NT2/D1 (cell line): ENCODE measurements at regions not wholly inside any gene's neighbourhood (a gene's known extent, or its start where the extent isn't known, plus 50 kb on each side); places are given as distances from the start of the nearest gene placed in this dataset.
A peak's percentile ranks its signal among the peaks of the same experiment; 100 is the strongest.

Experiments used
- DNase-seq: peaks from one replicate; pipeline ENCODE4 v3.0.0-alpha.2; 2011; ENCODE audit warnings: low read depth, low spot score
- H3K27me3 ChIP-seq: 2 replicates; pipeline ENCODE4 v1.6.0; 2011; ENCODE audit warnings: mild to moderate bottlenecking; ENCODE audit not compliant: insufficient read length, insufficient read depth
- H3K36me3 ChIP-seq: 2 replicates; pipeline ENCODE4 v1.6.1; 2011; ENCODE audit warnings: mild to moderate bottlenecking, low read length, mixed read lengths; ENCODE audit not compliant: insufficient read depth, insufficient read length
- H3K4me1 ChIP-seq: 2 replicates; pipeline ENCODE4 v1.5.1; 2011; ENCODE audit not compliant: insufficient read depth, insufficient read length
- H3K4me3 ChIP-seq: 2 replicates; pipeline ENCODE4 v1.5.1; 2011; ENCODE audit warnings: low read depth; ENCODE audit not compliant: insufficient read length
- H3K9ac ChIP-seq: 2 replicates; pipeline ENCODE4 v1.6.0; 2011; ENCODE audit warnings: low read depth; ENCODE audit not compliant: insufficient read length
- H3K9me3 ChIP-seq: 2 replicates; pipeline ENCODE4 v1.5.1; 2011; ENCODE audit warnings: mild to moderate bottlenecking, low read length; ENCODE audit not compliant: insufficient read depth
- SUZ12 ChIP-seq: IDR thresholded peaks from 2 replicates; pipeline ENCODE4 v1.6.1; 2011; ENCODE audit not compliant: insufficient read length, insufficient read depth; ENCODE audit errors: extremely low read depth
- YY1 ChIP-seq: IDR thresholded peaks from 2 replicates; pipeline ENCODE4 v1.6.1; 2011; ENCODE audit not compliant: insufficient read length, insufficient read depth
- ZNF274 ChIP-seq: IDR thresholded peaks from 2 replicates; pipeline ENCODE4 v1.6.1; 2011; ENCODE audit warnings: mild to moderate bottlenecking, low read depth, low read length

- no peak overlapping the region for H3K9ac ChIP-seq
- peaks cover 38% of the 10 kb centered on the region for H3K9me3 ChIP-seq
- no peaks in the 10 kb centered on the region for H3K36me3 ChIP-seq
- TF ChIP-seq YY1 (no peak), SUZ12 (no peak), ZNF274 (no peak)
- no peak for DNase-seq
- H3K4me3 ChIP-seq = no peak overlapping the region
- no peaks in the 10 kb centered on the region for H3K27me3 ChIP-seq
- no peaks in the 10 kb centered on the region for H3K4me1 ChIP-seq
Measured at GRCh38 chr1:82492159-82492558, 691.4 kb downstream of the ADGRL2 start.

- Histone ChIP-seq H3K9ac (no peak overlapping the region), H3K27me3 (no peaks in the 10 kb centered on the region), H3K4me3 (no peak overlapping the region), H3K9me3 (peaks cover 31% of the 10 kb centered on the region), H3K4me1 (no peaks in the 10 kb centered on the region), H3K36me3 (no peaks in the 10 kb centered on the region)
- DNase-seq = no peak
- no peak for TF ChIP-seq YY1
- no peak for TF ChIP-seq SUZ12
- no peak for TF ChIP-seq ZNF274
Measured at GRCh38 chr1:82491301-82492048, 690.7 kb downstream of the ADGRL2 start.

- Histone ChIP-seq H3K4me1 (no peaks in the 10 kb centered on the region), H3K36me3 (no peaks in the 10 kb centered on the region), H3K27me3 (no peaks in the 10 kb centered on the region), H3K4me3 (no peak overlapping the region), H3K9ac (no peak overlapping the region), H3K9me3 (no peaks in the 10 kb centered on the region)
- TF ChIP-seq SUZ12 = no peak
- TF ChIP-seq ZNF274 = no peak
- no peak for TF ChIP-seq YY1
- no peak for DNase-seq
Measured at GRCh38 chr1:82487778-82488177, 687.0 kb downstream of the ADGRL2 start.

GRCh38 chr1:82486969-82487368 lies 686.2 kb downstream of the ADGRL2 start:
- no peak overlapping the region for H3K9ac ChIP-seq
- H3K36me3 ChIP-seq = no peaks in the 10 kb centered on the region
- no peaks in the 10 kb centered on the region for H3K4me1 ChIP-seq
- DNase-seq = no peak
- H3K27me3 ChIP-seq = no peaks in the 10 kb centered on the region
- H3K4me3 ChIP-seq = no peak overlapping the region
- TF ChIP-seq SUZ12 = no peak
- H3K9me3 ChIP-seq = no peaks in the 10 kb centered on the region

- no peak overlapping the region for H3K9ac ChIP-seq
- no peaks in the 10 kb centered on the region for H3K27me3 ChIP-seq
- no peak for TF ChIP-seq ZNF274
- TF ChIP-seq SUZ12 = no peak
- TF ChIP-seq YY1 = no peak
- no peaks in the 10 kb centered on the region for H3K9me3 ChIP-seq
- H3K4me1 ChIP-seq = no peaks in the 10 kb centered on the region
- DNase-seq = peak; percentile 9
- no peak overlapping the region for H3K4me3 ChIP-seq
- no peaks in the 10 kb centered on the region for H3K36me3 ChIP-seq
Measured at GRCh38 chr1:82486468-82486867, 685.7 kb downstream of the ADGRL2 start.

- H3K4me3 ChIP-seq = no peak overlapping the region
- H3K9ac ChIP-seq = no peak overlapping the region
- DNase-seq = peak; percentile 83
- H3K27me3 ChIP-seq = no peaks in the 10 kb centered on the region
- TF ChIP-seq ZNF274 = no peak
- TF ChIP-seq YY1 = no peak
- no peak for TF ChIP-seq SUZ12
- no peaks in the 10 kb centered on the region for H3K4me1 ChIP-seq
- no peaks in the 10 kb centered on the region for H3K36me3 ChIP-seq
- no peaks in the 10 kb centered on the region for H3K9me3 ChIP-seq
Measured at GRCh38 chr1:82485591-82486369, 685.0 kb downstream of the ADGRL2 start.

- no peaks in the 10 kb centered on the region for H3K36me3 ChIP-seq
Measured at GRCh38 chr1:82483146-82483545, 682.4 kb downstream of the ADGRL2 start.

More at GRCh38 chr1:82483146-82483545, 682.4 kb downstream of the ADGRL2 start:
- peak; percentile 9 for DNase-seq
- Histone ChIP-seq H3K4me1 (no peaks in the 10 kb centered on the region), H3K27me3 (no peaks in the 10 kb centered on the region), H3K9me3 (no peaks in the 10 kb centered on the region), H3K4me3 (no peak overlapping the region), H3K9ac (no peak overlapping the region)
- TF ChIP-seq YY1 (no peak), ZNF274 (no peak), SUZ12 (no peak)
